Activated naive CD8-positive, alpha-beta T cell treated with anti-CD3 and anti-CD28 coated beads, Interleukin-2, amount 50 U/mL, for 24 hours (primary cell): ENCODE measurements at regions not wholly inside any gene's neighbourhood (a gene's known extent, or its start where the extent isn't known, plus 50 kb on each side); places are given as distances from the start of the nearest gene placed in this dataset.

Experiments
- ATAC-seq: fragments of 150-1000 bp; cut with Tn5 transposase; one replicate; pipeline ENCODE4 v1.10.0; 2021
- DNase-seq: peaks from one replicate; pipeline ENCODE4 v3.0.0; 2021
- H3K27ac Mint-ChIP-seq: one replicate; pipeline ENCODE4 v1.8.0; 2021; ENCODE audit warnings: mild to moderate bottlenecking, mixed read lengths
- H3K27me3 Mint-ChIP-seq: one replicate; pipeline ENCODE4 v1.8.0; 2021; ENCODE audit warnings: mixed read lengths
- H3K36me3 Mint-ChIP-seq: one replicate; pipeline ENCODE4 v1.8.0; 2021; ENCODE audit warnings: low read depth, mixed read lengths
- H3K4me1 Mint-ChIP-seq: one replicate; pipeline ENCODE4 v1.8.0; 2021; ENCODE audit warnings: mixed read lengths
- H3K4me3 Mint-ChIP-seq: one replicate; pipeline ENCODE4 v1.8.0; 2021; ENCODE audit warnings: mild to moderate bottlenecking, moderate library complexity, mixed read lengths
- H3K9me3 Mint-ChIP-seq: one replicate; pipeline ENCODE4 v1.8.0; 2021; ENCODE audit warnings: mixed read lengths

DNA sequence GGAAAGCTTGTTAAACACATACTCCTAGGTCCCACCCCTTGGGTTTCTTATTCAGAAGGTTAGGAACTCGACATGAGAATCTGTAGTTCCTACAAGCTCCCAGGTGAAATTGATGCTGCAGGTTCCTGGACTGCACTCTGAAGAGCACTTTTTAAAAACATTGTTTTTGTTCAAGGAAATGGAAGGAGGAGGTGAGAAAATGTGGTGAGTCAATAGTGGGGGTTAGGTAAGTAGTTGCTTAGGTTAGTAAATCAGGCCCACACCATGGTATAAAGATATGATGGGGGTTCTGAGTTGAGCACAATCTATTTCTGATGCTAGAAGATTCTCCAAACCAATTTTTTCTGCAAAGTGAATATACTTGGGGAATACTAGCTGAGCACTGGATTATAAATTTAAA, 450.3 kb downstream of the CCDC91 start:
- ATAC-seq: no peak
- DNase-seq: no peak
- Mint-ChIP-seq H3K4me1 (no peaks in the 10 kb centered on the region), H3K27ac (no peak overlapping the region), H3K27me3 (no peaks in the 10 kb centered on the region), H3K9me3 (no peaks in the 10 kb centered on the region), H3K36me3 (no peaks in the 10 kb centered on the region), H3K4me3 (no peak overlapping the region)

DNA sequence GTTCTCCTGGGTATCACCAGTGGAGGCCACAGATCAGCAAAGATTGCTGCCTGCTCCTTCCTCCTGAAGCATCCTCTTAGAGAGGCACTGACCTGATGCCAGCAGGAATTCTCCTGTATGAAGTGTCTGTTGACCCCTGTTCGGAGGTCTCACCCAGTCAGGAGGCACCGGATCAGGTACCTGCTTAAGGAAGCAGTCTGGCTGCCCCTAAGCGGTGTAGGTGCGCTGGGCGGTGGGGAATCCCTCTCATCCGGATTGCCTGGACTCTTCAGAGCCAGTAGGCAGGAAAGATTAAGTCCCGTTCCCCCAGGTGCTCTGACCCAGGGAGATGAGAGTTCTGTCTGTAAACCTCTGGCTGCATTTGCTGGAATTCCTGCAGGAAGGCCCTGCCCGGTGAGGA, 455.2 kb downstream of the CCDC91 start:
- H3K4me1 Mint-ChIP-seq: no peaks in the 10 kb centered on the region
- H3K27me3 Mint-ChIP-seq: no peaks in the 10 kb centered on the region
- H3K9me3 Mint-ChIP-seq: no peaks in the 10 kb centered on the region
- no peak for ATAC-seq
- H3K27ac Mint-ChIP-seq: no peak overlapping the region
- H3K36me3 Mint-ChIP-seq: no peaks in the 10 kb centered on the region
- no peak overlapping the region for H3K4me3 Mint-ChIP-seq
- DNase-seq: no peak

DNA sequence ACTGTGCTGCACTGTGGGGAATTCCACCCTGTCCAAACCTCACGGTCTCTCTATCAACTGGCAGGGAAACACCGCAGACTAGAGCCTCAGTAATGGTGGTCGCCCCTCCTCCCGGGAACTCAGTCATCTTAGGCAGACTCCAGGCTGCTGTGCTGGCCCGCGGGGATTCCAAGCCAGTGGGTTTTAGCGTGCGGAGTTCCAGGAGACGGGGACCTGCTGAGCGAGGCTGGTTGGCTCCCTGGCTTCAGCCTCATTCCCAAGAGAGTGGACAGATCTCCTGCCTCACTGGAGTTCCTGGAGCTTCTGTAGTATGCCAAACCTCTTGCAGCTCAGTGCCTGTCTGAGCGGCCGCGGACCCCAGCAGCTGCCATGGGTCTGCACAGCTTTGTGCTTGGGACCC, 455.6 kb downstream of the CCDC91 start:
- H3K4me1 Mint-ChIP-seq: no peaks in the 10 kb centered on the region
- H3K9me3 Mint-ChIP-seq: no peaks in the 10 kb centered on the region
- H3K36me3 Mint-ChIP-seq: no peaks in the 10 kb centered on the region
- no peaks in the 10 kb centered on the region for H3K27me3 Mint-ChIP-seq
- H3K4me3 Mint-ChIP-seq: no peak overlapping the region
- ATAC-seq (no peak), DNase-seq (no peak)
- no peak overlapping the region for H3K27ac Mint-ChIP-seq

DNA sequence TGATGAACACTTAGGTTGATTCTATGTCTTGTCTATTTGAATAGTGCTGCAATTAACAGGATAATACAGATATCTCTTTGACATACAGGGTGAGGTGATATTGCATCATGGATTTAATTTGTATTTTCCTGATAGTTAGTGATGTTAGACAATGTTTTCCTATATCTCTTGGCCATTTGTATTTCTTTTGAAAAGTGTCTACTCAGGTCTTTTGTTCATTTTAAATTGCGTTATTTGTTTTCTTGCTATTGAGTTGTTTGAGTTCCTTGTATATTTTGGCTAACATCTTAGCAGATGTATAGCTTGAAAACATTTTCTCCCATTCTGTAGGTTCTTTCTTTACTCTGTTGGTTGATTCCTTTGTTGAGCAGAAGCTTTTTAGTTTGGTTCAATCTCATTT, 460.6 kb downstream of the CCDC91 start:
- peaks cover 4% of the 10 kb centered on the region for H3K9me3 Mint-ChIP-seq
- ATAC-seq (no peak), DNase-seq (no peak)
- H3K4me3 Mint-ChIP-seq: no peak overlapping the region
- peaks cover 2% of the 10 kb centered on the region for H3K27me3 Mint-ChIP-seq
- H3K4me1 Mint-ChIP-seq: no peaks in the 10 kb centered on the region
- no peak overlapping the region for H3K27ac Mint-ChIP-seq
- no peaks in the 10 kb centered on the region for H3K36me3 Mint-ChIP-seq

DNA sequence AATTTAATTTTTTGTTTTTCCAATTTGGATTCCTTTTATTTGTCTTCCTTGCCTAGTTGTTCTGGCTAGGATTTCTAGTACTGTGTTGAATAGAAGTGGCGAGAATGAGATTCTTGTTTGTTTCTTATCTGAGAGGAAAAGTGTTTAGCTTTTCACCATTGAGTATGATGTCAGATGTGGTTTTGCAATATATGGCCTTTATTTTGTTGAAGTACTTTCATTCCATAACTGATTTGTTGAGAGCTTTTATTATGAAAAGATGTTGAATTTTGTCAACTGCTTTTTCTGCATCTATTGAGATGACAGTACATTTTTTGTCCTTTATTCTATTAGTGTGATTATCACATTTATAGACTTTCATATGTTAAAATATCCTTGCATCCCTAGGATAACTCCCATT, 462.0 kb downstream of the CCDC91 start:
- Mint-ChIP-seq H3K36me3 (no peaks in the 10 kb centered on the region), H3K27me3 (peaks cover 2% of the 10 kb centered on the region), H3K4me3 (no peak overlapping the region), H3K4me1 (no peaks in the 10 kb centered on the region), H3K9me3 (peaks cover 4% of the 10 kb centered on the region), H3K27ac (no peak overlapping the region)
- DNase-seq (no peak), ATAC-seq (no peak)

DNA sequence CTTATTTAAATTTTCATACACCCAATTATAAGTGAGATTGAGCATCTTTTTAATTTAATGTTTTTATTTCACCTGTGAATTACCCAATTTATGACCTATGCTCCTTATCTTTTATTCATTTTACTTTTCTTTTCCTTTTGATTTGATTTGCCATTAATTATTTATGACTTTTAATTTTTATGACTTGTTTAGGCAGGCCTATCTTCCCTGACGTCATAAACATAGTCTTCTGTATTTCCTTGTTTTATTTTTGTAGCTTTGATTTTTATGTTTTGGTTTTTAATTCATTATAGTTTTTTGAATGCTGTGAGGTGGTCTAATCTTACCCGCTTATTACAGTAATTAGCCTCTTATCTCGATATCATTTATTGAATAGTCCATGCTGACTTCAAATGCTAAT, 467.1 kb upstream of the FAR2 start:
- DNase-seq: no peak
- no peak for ATAC-seq
- Mint-ChIP-seq H3K36me3 (no peaks in the 10 kb centered on the region), H3K4me1 (no peaks in the 10 kb centered on the region), H3K27ac (no peak overlapping the region), H3K27me3 (no peaks in the 10 kb centered on the region), H3K9me3 (no peaks in the 10 kb centered on the region), H3K4me3 (no peak overlapping the region)

DNA sequence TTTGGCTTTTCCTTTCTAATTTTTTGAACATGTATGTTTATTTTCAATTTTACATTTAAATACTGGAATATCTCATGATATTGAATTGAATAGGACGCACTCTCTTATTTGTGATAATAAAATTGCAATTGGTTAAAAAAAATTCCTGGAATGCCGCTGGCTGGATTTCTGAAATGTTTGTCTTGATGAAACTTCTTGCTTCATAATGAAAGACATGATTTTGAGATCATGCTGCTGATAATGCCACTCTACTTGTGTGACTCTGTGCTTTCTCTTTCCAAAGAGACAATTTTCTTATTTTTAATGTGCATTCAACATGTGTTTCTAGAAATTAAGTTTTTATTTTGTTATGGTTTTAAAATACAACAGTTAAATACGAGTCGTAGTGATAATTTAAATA, 465.7 kb upstream of the FAR2 start:
- Mint-ChIP-seq H3K36me3 (no peaks in the 10 kb centered on the region), H3K4me3 (no peak overlapping the region)

DNA sequence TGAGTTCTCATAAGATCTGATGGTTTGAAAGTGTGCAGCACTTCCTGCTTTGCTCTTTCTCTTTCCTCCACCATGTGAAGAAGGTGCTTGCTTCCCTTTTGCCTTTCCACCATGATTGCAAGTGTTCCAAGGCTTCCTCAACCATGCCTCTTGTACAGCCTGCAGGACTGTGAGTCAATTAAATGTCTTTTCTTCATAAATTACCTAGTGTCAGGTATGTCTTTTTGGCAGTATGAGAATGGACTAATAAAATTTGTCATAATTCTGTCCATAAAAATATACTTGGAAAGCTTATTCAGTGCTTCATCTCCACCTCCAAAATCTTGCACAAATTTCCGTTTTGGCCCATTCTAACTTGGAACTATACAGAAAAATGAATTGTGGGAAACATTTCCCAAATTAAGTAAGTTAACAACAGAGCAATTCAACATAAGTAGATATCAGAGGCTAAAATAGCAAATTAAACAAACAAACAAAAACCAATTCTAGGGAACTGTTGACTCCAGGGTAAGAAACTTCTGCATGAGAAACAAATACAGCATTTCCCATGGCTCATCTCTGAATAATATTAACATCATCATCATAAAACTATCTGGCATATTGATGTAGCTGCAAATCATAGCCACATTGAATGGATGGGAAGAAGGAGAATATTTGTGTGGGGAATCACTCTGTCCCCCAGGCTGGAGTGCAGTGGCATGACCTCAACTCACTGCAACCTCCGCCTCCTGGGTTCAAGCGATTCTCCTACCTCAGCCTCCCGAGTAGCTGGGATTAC, 459.5 kb upstream of the FAR2 start:
- Mint-ChIP-seq H3K4me3 (no peak overlapping the region), H3K9me3 (no peaks in the 10 kb centered on the region), H3K36me3 (no peaks in the 10 kb centered on the region), H3K27ac (no peak overlapping the region), H3K4me1 (no peaks in the 10 kb centered on the region), H3K27me3 (no peaks in the 10 kb centered on the region)
- DNase-seq: no peak
- no peak for ATAC-seq

More for the DNA sequence above, 465.7 kb upstream of the FAR2 start:
- Mint-ChIP-seq H3K27me3 (no peaks in the 10 kb centered on the region), H3K9me3 (no peaks in the 10 kb centered on the region), H3K4me1 (no peaks in the 10 kb centered on the region), H3K27ac (no peak overlapping the region)
- no peak for DNase-seq
- no peak for ATAC-seq

DNA sequence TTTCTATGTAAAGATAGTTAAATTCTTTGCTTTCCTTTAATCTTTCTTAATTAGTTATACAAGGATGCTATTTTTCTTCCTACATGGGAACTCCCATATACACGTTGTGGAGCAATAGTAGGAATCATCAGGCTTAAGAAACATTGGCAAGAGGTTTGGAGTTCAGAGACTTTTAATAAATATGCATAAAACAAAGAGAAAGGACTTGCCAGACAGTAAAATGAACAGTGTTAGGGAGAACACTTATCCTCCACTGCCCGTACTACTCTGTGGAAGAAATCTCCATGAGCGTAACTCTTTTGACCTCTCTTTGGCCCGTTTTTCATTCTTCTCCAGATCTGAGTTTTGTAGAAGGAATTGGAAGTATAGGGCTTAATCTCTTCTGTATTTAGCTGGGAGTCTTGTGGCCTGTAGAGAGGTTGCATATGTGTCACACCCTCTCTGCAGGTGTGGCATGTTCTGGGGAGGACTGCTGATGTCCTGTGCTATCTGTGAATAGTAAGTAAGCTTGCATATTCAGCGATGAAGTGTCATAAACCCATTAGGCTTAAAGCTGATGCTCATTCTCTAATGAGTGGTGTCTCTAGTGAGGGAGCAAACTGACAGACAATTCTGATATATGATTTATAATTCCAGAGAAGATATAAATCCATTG, 455.4 kb upstream of the FAR2 start:
- DNase-seq (no peak), ATAC-seq (no peak)
- H3K27ac Mint-ChIP-seq: no peak overlapping the region
- H3K36me3 Mint-ChIP-seq: no peaks in the 10 kb centered on the region
- H3K9me3 Mint-ChIP-seq: peaks cover 3% of the 10 kb centered on the region
- no peaks in the 10 kb centered on the region for H3K4me1 Mint-ChIP-seq
- no peak overlapping the region for H3K4me3 Mint-ChIP-seq
- no peaks in the 10 kb centered on the region for H3K27me3 Mint-ChIP-seq

DNA sequence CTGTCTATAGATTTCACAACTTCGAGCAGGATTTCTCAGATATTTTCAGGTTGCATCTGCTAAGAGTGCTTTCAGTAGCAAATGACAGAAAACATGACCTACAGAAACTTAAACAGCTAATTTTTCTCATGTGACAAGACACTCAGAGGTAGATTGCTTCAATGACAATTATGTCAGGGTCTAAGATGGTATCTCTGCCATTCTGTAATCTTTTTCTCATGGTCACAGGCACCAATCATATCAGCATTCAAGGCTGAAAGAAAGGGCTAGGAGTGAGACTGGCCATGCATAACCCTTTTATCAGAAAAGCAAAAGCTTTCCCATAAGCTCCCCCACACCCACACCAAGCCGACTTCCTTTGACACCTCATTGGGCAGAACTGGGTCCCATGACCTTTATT, 450.5 kb upstream of the FAR2 start:
- Mint-ChIP-seq H3K36me3 (no peaks in the 10 kb centered on the region), H3K27me3 (no peaks in the 10 kb centered on the region), H3K4me3 (no peak overlapping the region), H3K27ac (no peak overlapping the region), H3K9me3 (peaks cover 8% of the 10 kb centered on the region), H3K4me1 (no peaks in the 10 kb centered on the region)
- DNase-seq: no peak
- ATAC-seq: no peak

DNA sequence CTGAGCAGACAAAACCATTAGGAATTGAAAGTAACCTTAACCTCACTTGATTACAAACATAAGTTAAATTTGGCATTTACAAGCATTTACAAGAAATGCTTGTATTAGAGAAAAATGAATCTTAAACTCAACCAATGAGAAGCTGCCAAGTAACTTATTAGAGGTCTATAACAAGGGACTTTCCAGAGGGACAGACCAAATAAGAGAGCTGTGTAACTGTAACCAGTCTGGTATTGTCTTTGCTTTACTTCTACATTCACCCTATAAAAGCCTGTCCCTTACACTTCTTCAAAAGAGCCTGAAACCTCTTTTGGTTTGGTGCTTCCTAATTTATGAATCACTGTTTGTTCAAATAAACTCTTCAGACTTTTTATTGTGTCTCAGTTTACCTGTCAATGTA, 450.0 kb upstream of the FAR2 start:
- Mint-ChIP-seq H3K36me3 (no peaks in the 10 kb centered on the region), H3K27ac (no peak overlapping the region), H3K4me3 (no peak overlapping the region), H3K9me3 (peaks cover 12% of the 10 kb centered on the region), H3K27me3 (no peaks in the 10 kb centered on the region), H3K4me1 (no peaks in the 10 kb centered on the region)
- no peak for ATAC-seq
- DNase-seq: no peak

DNA sequence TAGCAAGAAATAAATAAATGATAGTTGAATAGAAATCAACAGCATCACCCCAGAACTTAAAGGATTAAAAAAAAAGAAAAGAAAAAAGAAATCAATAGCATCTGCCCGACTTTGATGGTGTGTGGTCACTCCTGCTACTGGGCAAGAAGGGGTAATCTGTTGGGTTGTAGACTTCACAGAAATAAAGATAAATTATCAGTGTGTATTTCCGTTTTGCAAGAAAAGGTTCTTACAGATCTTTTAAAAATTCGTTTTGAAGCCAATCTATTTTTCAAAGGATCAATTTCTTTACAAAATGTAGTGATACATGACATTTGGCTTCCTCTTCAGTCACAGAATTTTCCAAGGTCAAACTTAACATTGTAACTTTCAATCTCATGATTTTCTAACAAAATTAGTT, 448.9 kb upstream of the FAR2 start:
- Mint-ChIP-seq H3K9me3 (peaks cover 18% of the 10 kb centered on the region), H3K36me3 (no peaks in the 10 kb centered on the region), H3K4me1 (no peaks in the 10 kb centered on the region), H3K4me3 (no peak overlapping the region), H3K27ac (no peak overlapping the region), H3K27me3 (no peaks in the 10 kb centered on the region)
- DNase-seq (no peak), ATAC-seq (no peak)

DNA sequence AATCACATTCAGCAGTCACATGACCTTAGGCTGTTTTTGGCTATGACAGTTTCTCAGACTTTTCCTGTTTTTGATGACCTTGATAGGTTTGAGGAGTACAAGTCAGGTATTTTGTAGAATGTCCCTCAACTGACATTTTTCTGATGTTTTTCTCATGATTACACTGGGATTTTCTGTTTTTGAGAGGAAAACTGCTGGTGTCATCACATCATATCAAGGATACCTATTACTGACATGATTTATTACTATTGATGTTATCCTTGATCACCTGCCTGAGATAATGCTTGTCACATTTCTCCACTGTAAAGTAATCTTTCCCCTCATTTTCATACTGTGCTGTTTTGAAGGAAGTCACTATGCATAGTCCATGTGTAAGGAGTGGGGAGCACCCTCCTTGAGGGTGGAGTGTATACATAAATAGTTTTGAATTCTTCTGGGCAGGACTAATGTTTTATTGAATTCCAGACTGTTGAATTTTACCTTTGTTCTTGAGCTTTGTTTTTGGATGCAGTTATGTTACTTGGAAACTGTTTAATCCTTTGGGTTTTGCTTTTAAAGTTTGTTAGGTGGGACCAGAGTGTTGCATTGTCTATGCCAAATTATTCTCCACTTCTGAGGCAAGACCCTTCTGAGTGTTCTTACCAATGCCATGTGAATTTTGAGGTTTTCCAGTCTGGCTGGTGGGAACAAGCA, 444.5 kb upstream of the FAR2 start:
- Mint-ChIP-seq H3K4me3 (no peak overlapping the region), H3K4me1 (no peaks in the 10 kb centered on the region), H3K36me3 (no peaks in the 10 kb centered on the region), H3K27me3 (no peaks in the 10 kb centered on the region), H3K27ac (no peak overlapping the region), H3K9me3 (peaks cover 15% of the 10 kb centered on the region)
- no peak for DNase-seq
- no peak for ATAC-seq

DNA sequence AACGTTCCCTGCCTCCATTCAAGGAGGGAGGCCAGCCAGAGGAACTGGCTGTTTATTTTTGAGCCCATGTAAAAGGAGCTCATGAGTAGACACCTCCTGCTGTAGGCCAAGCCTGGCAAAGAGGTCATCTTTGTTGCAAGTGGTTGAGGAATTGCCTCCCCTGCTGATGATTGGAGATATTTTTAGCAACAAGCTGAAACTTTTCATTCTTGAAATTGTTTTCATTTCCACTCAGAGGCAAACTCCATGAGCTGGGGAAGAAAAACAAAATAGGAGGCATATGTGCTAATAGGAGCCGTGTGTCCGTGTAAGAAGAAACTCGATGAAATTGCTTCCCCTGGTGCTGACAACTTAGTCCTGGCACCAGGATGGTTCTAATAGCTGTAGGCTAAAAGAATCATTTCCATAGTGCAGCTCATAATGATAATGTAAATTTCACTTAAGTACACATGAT, 440.1 kb upstream of the FAR2 start:
- no peak for DNase-seq
- Mint-ChIP-seq H3K27me3 (no peaks in the 10 kb centered on the region), H3K36me3 (no peaks in the 10 kb centered on the region), H3K4me1 (no peaks in the 10 kb centered on the region), H3K4me3 (no peak overlapping the region), H3K9me3 (peaks cover 6% of the 10 kb centered on the region), H3K27ac (no peak overlapping the region)
- no peak for ATAC-seq

DNA sequence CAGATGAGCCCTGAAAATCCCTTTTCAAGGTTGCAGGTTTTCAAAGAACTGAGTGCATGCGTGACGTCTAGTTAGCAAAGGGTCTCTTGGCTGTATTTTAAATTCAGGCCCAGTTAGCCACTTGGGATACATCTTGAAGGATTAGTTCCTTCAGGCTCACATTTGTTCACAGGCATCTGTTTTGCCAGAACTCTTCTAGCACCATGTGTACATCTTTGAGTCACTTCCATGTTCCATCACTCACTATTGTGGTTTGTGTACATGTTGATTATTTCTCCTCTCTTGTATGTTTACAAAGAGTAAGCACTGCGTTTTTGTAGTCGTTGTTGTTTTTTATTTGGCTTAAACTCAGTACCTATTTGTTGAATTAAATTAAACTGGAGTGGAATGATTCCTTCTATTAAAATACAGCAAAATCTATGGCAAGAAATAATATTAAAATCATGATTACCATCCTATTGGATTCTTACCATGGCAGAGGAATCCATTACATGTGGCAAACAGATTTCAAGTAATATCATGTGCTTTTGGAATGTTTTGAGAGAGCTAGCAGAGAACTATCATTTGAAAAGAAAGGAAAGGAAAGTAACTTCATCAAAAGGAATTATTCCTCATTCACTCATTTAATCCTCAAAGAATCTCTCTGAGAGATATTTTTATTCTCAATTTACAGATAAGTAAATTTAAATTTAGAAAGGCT, 438.9 kb upstream of the FAR2 start:
- DNase-seq: no peak
- Mint-ChIP-seq H3K27ac (no peak overlapping the region), H3K27me3 (no peaks in the 10 kb centered on the region), H3K36me3 (no peaks in the 10 kb centered on the region), H3K4me3 (no peak overlapping the region), H3K4me1 (no peaks in the 10 kb centered on the region), H3K9me3 (no peaks in the 10 kb centered on the region)
- no peak for ATAC-seq
